Astrocyte of the cerebellum (primary cell): ENCODE measurements at regions not wholly inside any gene's neighbourhood (a gene's known extent, or its start where the extent isn't known, plus 50 kb on each side); places are given as distances from the start of the nearest gene placed in this dataset.
A peak's percentile ranks its signal among the peaks of the same experiment; 100 is the strongest.

Source experiments
- DNase-seq: peaks from one replicate; pipeline ENCODE4 v3.0.0-alpha.2; 2011; ENCODE audit warnings: low read depth
- H3K4me3 ChIP-seq: 2 replicates; pipeline ENCODE4 v1.5.1; 2011; ENCODE audit warnings: mild to moderate bottlenecking, low read depth, low read length, moderate library complexity
- in situ Hi-C: cut with HindIII; loops from 2 replicates; pipeline ENCODE4 v1.10.0; 2017; ENCODE audit warnings: low sequenced_read_pairs
- TF ChIP-seq, protein P1 (sequence below): IDR thresholded peaks from 2 replicates; pipeline ENCODE4 v1.5.1; 2012; ENCODE audit warnings: low read length, low read depth, moderate library complexity, mild to moderate bottlenecking; ENCODE audit errors: missing control alignments

DNA sequence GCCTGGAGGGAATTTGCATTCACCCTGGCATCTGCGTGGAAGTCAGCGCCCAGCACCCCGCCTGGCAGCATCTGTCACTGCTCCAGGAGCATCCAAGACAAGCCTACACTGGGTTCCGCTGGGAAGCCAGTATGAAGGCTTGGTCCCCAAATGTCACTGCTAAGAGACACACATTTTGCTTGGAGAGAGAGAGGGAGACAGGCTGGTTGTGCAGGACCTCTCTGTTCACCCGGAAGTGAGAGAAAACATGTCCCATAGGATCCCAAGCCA, 119.5 kb downstream of the SEC23IP start:
- no peak overlapping the region for H3K4me3 ChIP-seq
- in situ Hi-C loops: no loop called here
- TF ChIP-seq, protein P1, sequence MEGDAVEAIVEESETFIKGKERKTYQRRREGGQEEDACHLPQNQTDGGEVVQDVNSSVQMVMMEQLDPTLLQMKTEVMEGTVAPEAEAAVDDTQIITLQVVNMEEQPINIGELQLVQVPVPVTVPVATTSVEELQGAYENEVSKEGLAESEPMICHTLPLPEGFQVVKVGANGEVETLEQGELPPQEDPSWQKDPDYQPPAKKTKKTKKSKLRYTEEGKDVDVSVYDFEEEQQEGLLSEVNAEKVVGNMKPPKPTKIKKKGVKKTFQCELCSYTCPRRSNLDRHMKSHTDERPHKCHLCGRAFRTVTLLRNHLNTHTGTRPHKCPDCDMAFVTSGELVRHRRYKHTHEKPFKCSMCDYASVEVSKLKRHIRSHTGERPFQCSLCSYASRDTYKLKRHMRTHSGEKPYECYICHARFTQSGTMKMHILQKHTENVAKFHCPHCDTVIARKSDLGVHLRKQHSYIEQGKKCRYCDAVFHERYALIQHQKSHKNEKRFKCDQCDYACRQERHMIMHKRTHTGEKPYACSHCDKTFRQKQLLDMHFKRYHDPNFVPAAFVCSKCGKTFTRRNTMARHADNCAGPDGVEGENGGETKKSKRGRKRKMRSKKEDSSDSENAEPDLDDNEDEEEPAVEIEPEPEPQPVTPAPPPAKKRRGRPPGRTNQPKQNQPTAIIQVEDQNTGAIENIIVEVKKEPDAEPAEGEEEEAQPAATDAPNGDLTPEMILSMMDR: no peak
- DNase-seq: no peak

DNA sequence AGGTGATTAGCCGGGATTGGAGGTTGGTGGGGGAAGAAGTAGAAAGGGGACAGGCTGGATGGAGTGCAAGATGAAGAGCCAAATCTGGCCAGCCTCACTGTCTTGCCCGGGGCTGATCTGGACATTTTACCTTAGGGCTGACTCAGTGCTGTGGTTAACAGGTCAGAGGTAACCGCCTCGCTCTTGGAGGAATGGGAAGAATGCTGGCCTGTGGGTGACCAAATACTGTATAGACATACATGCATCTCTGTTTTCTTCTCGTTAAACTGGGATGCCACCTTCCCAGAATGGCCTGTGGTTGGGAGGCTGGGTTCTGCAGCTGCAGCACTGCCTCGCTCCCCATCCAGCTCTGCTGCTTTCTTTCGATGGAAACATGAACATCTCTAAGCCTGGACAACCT, 120.0 kb downstream of the SEC23IP start:
- no peak overlapping the region for H3K4me3 ChIP-seq
- in situ Hi-C loops: no loop called here
- peak; percentile 24 for DNase-seq
- TF ChIP-seq, protein P1: no peak

DNA sequence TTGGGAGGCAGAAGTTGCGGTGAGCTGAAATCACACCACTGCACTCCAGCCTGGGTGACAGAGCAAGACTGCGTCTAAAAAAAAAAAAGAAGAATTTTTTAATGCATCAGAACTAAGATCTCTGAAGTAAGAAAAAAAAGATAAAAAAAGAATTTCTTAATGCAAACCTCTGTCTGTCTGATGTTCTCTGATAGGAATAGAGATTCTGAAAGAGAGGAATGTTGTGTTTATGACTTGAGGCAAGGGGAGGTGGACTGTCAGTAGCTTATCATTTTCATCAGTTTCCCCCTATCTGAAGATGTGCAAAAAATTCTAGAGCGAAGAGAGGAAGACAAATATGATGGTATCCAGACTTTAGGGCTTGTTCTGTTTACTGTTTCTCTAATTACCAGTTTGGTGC, 121.5 kb downstream of the SEC23IP start:
- no peak overlapping the region for H3K4me3 ChIP-seq
- in situ Hi-C loops: no loop called here
- TF ChIP-seq, protein P1: no peak
- no peak for DNase-seq

DNA sequence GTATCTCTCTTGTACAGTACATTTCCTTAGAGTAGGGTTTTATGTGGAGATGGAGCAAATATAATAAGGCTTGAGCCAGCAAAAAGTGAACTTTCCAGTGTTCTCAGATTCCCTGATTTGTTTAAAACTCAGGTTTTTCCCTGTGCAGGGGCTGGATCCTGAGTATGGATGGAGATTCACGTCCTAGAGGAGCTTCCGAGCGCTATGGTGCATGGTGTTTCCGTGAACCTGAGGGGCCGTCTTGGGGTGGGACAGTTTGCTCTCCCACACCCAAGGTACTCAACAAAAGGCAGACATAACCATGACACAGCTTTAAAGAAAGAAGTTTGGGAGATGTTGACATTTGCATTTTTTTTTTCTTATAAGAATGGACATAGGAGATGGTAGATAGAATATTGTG, 122.5 kb downstream of the SEC23IP start:
- in situ Hi-C loops: no loop called here
- no peak overlapping the region for H3K4me3 ChIP-seq
- no peak for DNase-seq
- TF ChIP-seq, protein P1: no peak

DNA sequence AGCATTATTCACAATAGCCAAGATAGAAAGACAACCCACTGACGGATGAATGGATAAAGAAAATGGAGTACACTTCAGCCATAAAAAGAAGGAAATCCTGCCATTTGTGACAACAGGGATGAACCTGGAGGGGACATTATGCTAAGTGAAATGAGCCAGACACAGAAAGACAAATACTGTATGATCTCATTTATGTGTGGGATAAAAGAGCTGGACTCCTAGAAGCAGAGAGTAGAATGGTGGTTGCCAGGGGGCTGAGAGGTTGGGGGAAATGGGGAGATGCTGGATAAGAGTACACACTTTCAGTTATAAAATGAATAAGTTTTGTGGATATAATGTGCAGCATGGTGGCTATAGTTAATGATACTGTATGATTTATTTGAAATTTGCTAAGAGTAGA, 124.4 kb downstream of the SEC23IP start:
- H3K4me3 ChIP-seq: no peak overlapping the region
- in situ Hi-C loops: no loop called here
- no peak for DNase-seq
- TF ChIP-seq, protein P1: no peak

DNA sequence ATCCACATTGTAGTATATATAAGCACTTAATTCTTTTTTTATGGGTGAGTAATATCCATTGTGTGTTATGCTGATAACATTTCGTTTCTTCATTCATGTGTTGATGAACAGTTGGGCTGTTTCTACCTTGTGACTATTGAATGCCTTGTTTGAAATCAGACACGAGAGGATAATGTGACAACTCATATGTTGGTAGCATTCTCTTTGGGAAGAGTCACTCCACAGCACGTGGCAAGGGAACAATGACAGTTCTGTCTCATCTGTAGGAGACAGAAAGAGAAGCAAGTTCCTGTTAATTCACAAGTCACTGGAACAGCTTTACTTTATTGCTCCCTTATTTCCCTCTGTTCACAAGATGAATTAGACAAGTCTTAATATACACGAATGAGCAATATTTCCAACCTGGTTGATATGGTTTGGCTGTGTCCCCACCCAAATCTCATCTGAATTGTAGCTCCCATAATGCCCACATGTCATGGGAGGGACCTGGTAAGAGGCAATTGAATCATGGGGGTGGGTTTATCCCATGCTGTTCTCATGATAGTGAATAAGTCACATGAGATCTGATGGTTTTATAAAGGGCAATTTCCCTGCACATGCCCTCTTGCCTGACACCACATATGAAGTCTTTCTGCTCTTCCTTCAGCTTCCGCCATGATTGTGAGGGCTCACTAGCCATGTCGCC, 125.3 kb downstream of the SEC23IP start:
- no peak for DNase-seq
- H3K4me3 ChIP-seq: no peak overlapping the region
- in situ Hi-C loops: no loop called here
- TF ChIP-seq, protein P1: no peak

DNA sequence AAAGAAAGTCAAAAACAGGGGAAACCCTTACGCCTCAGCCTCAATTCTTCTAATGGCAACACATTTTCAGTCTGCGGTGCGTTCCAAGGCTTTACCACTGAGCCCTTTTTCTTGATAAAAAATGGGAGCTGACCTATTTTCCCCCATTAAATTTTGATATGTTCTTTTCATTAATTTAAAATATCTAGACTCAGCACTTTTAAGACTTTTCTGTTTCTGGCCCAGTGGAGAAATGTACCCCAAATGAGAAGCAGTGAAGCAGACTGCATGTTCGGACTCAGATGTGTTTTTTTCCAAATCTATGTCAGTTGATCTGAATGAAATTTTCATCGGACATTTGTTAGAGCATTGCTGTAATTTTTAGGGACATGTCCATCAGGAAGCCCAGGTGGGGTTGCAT, 126.2 kb downstream of the SEC23IP start:
- no peak for DNase-seq
- no peak overlapping the region for H3K4me3 ChIP-seq
- in situ Hi-C loops: no loop called here
- TF ChIP-seq, protein P1: no peak
